Liver (tissue), 8 donors: ENCODE measurements at regions not wholly inside any gene's neighbourhood (a gene's known extent, or its start where the extent isn't known, plus 50 kb on each side); places are given as distances from the start of the nearest gene placed in this dataset.
"Not testable (repeated sequence)": the region's sequence is repeated elsewhere in the genome, so short reads cannot be mapped to it uniquely, and the experiment has no call there.

Source experiments
- DNase-seq: peaks from one replicate; pipeline ENCODE4 v3.0.0-alpha.2; 2017; ENCODE audit warnings: low spot score
- H3K27ac ChIP-seq, 2 donors: one replicate each; pipeline ENCODE4 v1.7.0; 2013; ENCODE audit warnings: inconsistent platforms in 2 of 2, low read length in 2 of 2, control low read depth in 1 of 2, low read depth in 1 of 2, mild to moderate bottlenecking in 1 of 2
- H3K27me3 ChIP-seq, 4 donors: one replicate each; pipeline versions ENCODE4 v1.6.1 to v1.7.0; 2013; ENCODE audit warnings: low read length in 3 of 4, inconsistent platforms in 1 of 4, mild to moderate bottlenecking in 1 of 4, moderate library complexity in 1 of 4; ENCODE audit not compliant: control insufficient read depth in 4 of 4, insufficient read depth in 4 of 4
- H3K36me3 ChIP-seq, 4 donors: one replicate each; pipeline versions ENCODE4 v1.6.1 to v1.7.0; 2013; ENCODE audit warnings: low read length in 3 of 4, mild to moderate bottlenecking in 3 of 4, low read depth in 1 of 4, moderate library complexity in 1 of 4; ENCODE audit not compliant: control insufficient read depth in 4 of 4, insufficient read depth in 3 of 4
- H3K4me1 ChIP-seq, 4 donors: one replicate each; pipeline versions ENCODE4 v1.6.1 to v1.7.0; 2013; ENCODE audit warnings: low read length in 3 of 4, mild to moderate bottlenecking in 3 of 4, moderate library complexity in 1 of 4; ENCODE audit not compliant: control insufficient read depth in 4 of 4, insufficient read depth in 4 of 4
- H3K4me3 ChIP-seq, 3 donors: one replicate each; pipeline versions ENCODE4 v1.6.1 to v1.7.0; 2013; ENCODE audit warnings: low read length in 3 of 3, control low read depth in 1 of 3, low read depth in 1 of 3, mild to moderate bottlenecking in 1 of 3
- H3K9ac ChIP-seq, 2 donors: one replicate each; pipeline ENCODE4 v1.7.0; 2013; ENCODE audit warnings: low read length in 2 of 2, mild to moderate bottlenecking in 2 of 2, moderate library complexity in 2 of 2, control low read depth in 1 of 2, low read depth in 1 of 2
- H3K9me3 ChIP-seq, 4 donors: one replicate each; pipeline versions ENCODE4 v1.6.1 to v1.7.0; 2013; ENCODE audit warnings: low read length in 3 of 4; ENCODE audit not compliant: control insufficient read depth in 4 of 4
- FOXA1 ChIP-seq: IDR thresholded peaks from 2 replicates; pipeline ENCODE4 v1.6.1; 2016; ENCODE audit warnings: antibody characterized with exemption
- HNF4A ChIP-seq, 2 donors: conservative IDR thresholded peaks; 2 replicates each; pipeline ENCODE4 v1.6.1; 2016; ENCODE audit warnings: antibody characterized with exemption in 2 of 2, mild to moderate bottlenecking in 2 of 2
- HNF4G ChIP-seq: IDR thresholded peaks from 2 replicates; pipeline ENCODE4 v1.6.1; 2016; ENCODE audit warnings: antibody characterized with exemption
- JUND ChIP-seq, 2 donors: IDR thresholded peaks; 2 replicates each; pipeline ENCODE4 v1.6.1; 2016; ENCODE audit warnings: antibody characterized with exemption in 2 of 2
- MAX ChIP-seq: IDR thresholded peaks from 2 replicates; pipeline ENCODE4 v1.6.1; 2016; ENCODE audit warnings: antibody characterized with exemption
- RAD21 ChIP-seq, 2 donors: IDR thresholded peaks; 2 replicates each; pipeline ENCODE4 v1.6.1; 2016; ENCODE audit warnings: antibody characterized with exemption in 2 of 2, mild to moderate bottlenecking in 2 of 2
- RXRA ChIP-seq, 2 donors: IDR thresholded peaks; 2 replicates each; pipeline ENCODE4 v1.6.1; 2017 to 2018; ENCODE audit warnings: antibody characterized with exemption in 2 of 2, mild to moderate bottlenecking in 1 of 2
- TAF1 ChIP-seq: conservative IDR thresholded peaks from 2 replicates; pipeline ENCODE4 v1.6.1; 2016; ENCODE audit warnings: antibody characterized with exemption, mild to moderate bottlenecking
- ZBTB33 ChIP-seq: IDR thresholded peaks from 2 replicates; pipeline ENCODE4 v1.6.1; 2016; ENCODE audit warnings: antibody characterized with exemption
- WGBS: extraction: QIAGEN DNeasy Blood & Tissue Kit; methylation state at CpG from one replicate; pipeline ENCODE4 v1.1.7; 2013; 5-methylcytosine and 5-hydroxymethylcytosine counted together
- TF ChIP-seq, protein P1 (sequence below): fragments of 150-350 bp; IDR thresholded peaks from 2 replicates; pipeline ENCODE4 v1.5.1; 2017; ENCODE audit warnings: improper control_type of control experiment, low read depth, low read length; ENCODE audit not compliant: missing input control
- donor health status: healthy.
- donor health status: healthy.
- donor health status: healthy.
- donor health status: healthy.
- donor health status: healthy.

DNA sequence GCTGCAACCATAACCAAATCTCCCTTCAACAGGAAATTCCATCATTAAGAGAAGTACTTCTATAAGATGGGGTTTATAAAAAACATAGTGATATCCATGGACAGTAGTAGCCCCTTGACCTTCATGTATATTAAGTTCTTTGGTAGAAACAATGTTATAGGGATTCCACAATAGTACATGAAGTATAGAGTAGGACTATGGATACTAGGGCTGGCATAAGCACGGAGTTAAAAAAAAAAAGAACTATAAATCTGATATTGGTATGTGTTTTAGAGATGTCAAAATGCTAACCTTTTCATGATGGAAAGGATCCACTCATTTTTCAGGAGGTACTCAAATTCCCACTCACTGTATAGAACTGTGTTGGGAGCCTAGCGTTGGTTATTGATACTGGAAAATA lies 337.6 kb downstream of the FGF10 start (continued):
- TF ChIP-seq, protein P1, sequence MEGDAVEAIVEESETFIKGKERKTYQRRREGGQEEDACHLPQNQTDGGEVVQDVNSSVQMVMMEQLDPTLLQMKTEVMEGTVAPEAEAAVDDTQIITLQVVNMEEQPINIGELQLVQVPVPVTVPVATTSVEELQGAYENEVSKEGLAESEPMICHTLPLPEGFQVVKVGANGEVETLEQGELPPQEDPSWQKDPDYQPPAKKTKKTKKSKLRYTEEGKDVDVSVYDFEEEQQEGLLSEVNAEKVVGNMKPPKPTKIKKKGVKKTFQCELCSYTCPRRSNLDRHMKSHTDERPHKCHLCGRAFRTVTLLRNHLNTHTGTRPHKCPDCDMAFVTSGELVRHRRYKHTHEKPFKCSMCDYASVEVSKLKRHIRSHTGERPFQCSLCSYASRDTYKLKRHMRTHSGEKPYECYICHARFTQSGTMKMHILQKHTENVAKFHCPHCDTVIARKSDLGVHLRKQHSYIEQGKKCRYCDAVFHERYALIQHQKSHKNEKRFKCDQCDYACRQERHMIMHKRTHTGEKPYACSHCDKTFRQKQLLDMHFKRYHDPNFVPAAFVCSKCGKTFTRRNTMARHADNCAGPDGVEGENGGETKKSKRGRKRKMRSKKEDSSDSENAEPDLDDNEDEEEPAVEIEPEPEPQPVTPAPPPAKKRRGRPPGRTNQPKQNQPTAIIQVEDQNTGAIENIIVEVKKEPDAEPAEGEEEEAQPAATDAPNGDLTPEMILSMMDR, result no peak
- TF ChIP-seq TAF1, result no peak
- no peak for TF ChIP-seq RXRA (IDR thresholded peaks at IDR 0.05)
- TF ChIP-seq HNF4A (conservative IDR thresholded peaks at IDR 0.05), result no peak
- no peak for TF ChIP-seq RAD21 (IDR thresholded peaks at IDR 0.05)
- no peak for TF ChIP-seq JUND (IDR thresholded peaks at IDR 0.05)
- no peak for TF ChIP-seq MAX

GRCh38 chr5:44048276-44048984 lies 340.8 kb downstream of the FGF10 start:
- Histone ChIP-seq H3K4me1 (no peaks in the 10 kb centered on the region), H3K9ac (no peak overlapping the region), H3K27ac (no peak overlapping the region), H3K4me3 (no peak overlapping the region), H3K36me3 (no peaks in the 10 kb centered on the region), H3K9me3 (peaks cover 0 to 3% (median under 1%) of the 10 kb centered on the region in 4 donors), H3K27me3 (no peaks in the 10 kb centered on the region)
- no peak for DNase-seq
- 62% methylated on average over 4 of the region's 4 CpGs for WGBS
- TF ChIP-seq MAX (no peak), ZBTB33 (no peak)

DNA sequence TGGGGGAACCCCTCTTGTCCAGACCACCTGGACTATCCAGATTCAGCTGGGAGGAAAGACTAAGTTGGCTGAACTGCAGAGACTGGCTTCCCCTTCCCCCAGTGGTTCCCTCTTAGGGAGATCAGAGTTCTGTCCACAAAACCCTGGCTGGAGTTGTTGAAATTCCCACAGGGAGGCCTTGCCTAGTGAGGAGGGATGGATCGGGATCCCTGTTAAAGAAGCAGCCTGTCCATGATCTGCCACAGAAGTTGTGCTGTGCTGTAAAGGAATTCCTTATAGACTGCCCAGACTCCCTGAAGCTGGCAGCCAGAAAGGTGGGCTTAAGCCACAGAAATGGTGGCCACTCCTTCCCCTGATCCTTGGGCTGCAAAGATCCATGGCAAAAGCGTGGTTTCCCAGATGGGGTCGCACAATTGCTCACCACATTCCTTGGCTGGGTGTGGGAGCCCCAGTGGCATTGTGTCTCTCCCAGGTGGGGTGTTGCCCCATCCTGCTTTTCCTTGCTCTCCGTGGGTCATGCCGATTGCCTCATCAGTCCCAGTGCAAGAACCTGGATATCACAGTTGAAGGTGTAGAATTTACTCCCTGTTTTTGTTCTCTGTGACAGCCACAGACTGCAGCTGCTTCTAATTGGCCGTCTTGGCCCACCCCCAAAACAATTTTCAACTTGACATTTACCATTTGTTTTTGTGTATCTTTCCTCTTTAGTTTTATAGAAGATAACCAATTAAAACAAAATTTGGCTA lies 342.4 kb downstream of the FGF10 start:
- no peak for TF ChIP-seq ZBTB33
- no peak for TF ChIP-seq FOXA1
- no peak for TF ChIP-seq HNF4G
- DNase-seq, result no peak
- Histone ChIP-seq H3K9ac (no peak overlapping the region), H3K4me1 (no peaks in the 10 kb centered on the region), H3K4me3 (no peak overlapping the region), H3K27ac (no peak overlapping the region), H3K9me3 (peaks cover 0 to 3% (median under 1%) of the 10 kb centered on the region in 4 donors), H3K27me3 (no peaks in the 10 kb centered on the region), H3K36me3 (no peaks in the 10 kb centered on the region)
- 74% methylated on average over 6 of the region's 6 CpGs for WGBS

GRCh38 chr5:44044549-44044948 lies 344.7 kb downstream of the FGF10 start:
- H3K9me3 ChIP-seq, H3K9ac ChIP-seq, H3K4me3 ChIP-seq, DNase-seq, H3K27ac ChIP-seq, H3K36me3 ChIP-seq, H3K4me1 ChIP-seq, H3K27me3 ChIP-seq: not testable (repeated sequence)
- WGBS, result 89% methylated on average over 4 of the region's 4 CpGs
